Psoas muscle (tissue), 7 donors: ENCODE measurements at regions not wholly inside any gene's neighbourhood (a gene's known extent, or its start where the extent isn't known, plus 50 kb on each side); places are given as distances from the start of the nearest gene placed in this dataset.

Experiments
- ATAC-seq, 4 donors: fragments of 200-7000 bp; cut with Tn5 transposase; one replicate each; pipeline ENCODE4 v1.9.1; 2020; ENCODE audit warnings: moderate library complexity in 3 of 4, mild to moderate bottlenecking in 2 of 4
- DNase-seq, 2 donors: peaks; one replicate each; pipeline ENCODE4 v3.0.0-alpha.2; 2020
- H3K27ac ChIP-seq: fragments of 200-600 bp; one replicate; pipeline ENCODE4 v1.8.0; 2022
- H3K27me3 ChIP-seq, 3 donors: fragments of 200-600 bp in 1 of 3; one replicate each; pipeline versions ENCODE4 v1.6.1 to v1.8.0; 2013 to 2022; ENCODE audit warnings: low read length in 2 of 3, mild to moderate bottlenecking in 2 of 3, moderate library complexity in 1 of 3; ENCODE audit not compliant: insufficient read depth in 3 of 3
- H3K36me3 ChIP-seq, 2 donors: fragments of 200-600 bp in 1 of 2; one replicate each; pipeline versions ENCODE4 v1.6.1 to v1.8.0; 2013 to 2022; ENCODE audit warnings: low read depth in 1 of 2, mild to moderate bottlenecking in 1 of 2, moderate library complexity in 1 of 2; ENCODE audit not compliant: insufficient read depth in 1 of 2
- H3K4me1 ChIP-seq: fragments of 200-600 bp; one replicate; pipeline ENCODE4 v1.8.0; 2022
- H3K4me3 ChIP-seq: fragments of 200-600 bp; one replicate; pipeline ENCODE4 v1.8.0; 2022; ENCODE audit warnings: mild to moderate bottlenecking
- H3K9me3 ChIP-seq: fragments of 200-600 bp; one replicate; pipeline ENCODE4 v1.8.0; 2022
- WGBS, 3 donors: extraction: QIAGEN DNeasy Blood & Tissue Kit; methylation state at CpG; one replicate each; pipeline versions ENCODE4 v1.1.6 to v1.1.7; 2013; 5-methylcytosine and 5-hydroxymethylcytosine counted together
- intact Hi-C, 2 donors: fragments of 100-400 bp; cut with DNase I; formaldehyde crosslinking; loops; one replicate each; pipeline versions ENCODE4 v1.11.0 to v1.14.2; 2022
- TF ChIP-seq, protein P1 (sequence below): fragments of 200-600 bp; IDR thresholded peaks from one replicate; pipeline ENCODE4 v1.8.0; 2022; ENCODE audit warnings: antibody characterized with exemption
- donor health status: healthy with polysubstance abuse.
- donor health status: DM: no; HTN: no; CAD: no; lungs with moderate emphysema.
- donor health status: Bipolar disorder and iron deficiency.
- donor health status: healthy.
- donor health status: DM: yes; HTN: yes; CAD: no.
- donor health status: DM: no; HTN: no; CAD: no.
- donor health status: DM: yes; HTN: yes; CAD: no.

DNA sequence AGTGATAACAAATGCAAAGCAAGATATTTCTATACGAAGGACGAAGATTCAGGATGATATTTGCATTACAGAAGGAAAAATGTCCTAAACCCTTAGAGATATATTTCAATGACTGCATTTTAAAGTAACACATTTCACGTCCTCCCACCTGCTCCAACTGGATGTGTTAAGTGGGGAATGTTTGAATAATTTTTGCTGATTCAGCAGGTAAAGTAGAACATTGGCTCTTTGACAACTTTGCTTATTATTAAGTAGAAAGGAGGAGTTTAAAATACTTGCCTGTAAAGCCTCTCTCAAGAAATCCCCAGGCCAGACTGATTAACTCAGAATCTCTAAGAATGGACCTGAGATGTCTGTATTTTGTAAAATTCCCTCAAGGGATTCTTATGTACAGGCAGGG lies 1165.2 kb upstream of the PRKX start:
- intact Hi-C loops: no loop called here
- no peaks in the 10 kb centered on the region for H3K27me3 ChIP-seq
- no peak overlapping the region for H3K27ac ChIP-seq
- no peaks in the 10 kb centered on the region for H3K9me3 ChIP-seq
- DNase-seq (no peak), ATAC-seq (no peak)
- H3K4me1 ChIP-seq: no peaks in the 10 kb centered on the region
- H3K4me3 ChIP-seq: no peak overlapping the region
- no peaks in the 10 kb centered on the region for H3K36me3 ChIP-seq
- 68 to 76% (median 73%) methylated on average over 3 of the region's 3 CpGs for WGBS, 3 donors
- TF ChIP-seq, protein P1, sequence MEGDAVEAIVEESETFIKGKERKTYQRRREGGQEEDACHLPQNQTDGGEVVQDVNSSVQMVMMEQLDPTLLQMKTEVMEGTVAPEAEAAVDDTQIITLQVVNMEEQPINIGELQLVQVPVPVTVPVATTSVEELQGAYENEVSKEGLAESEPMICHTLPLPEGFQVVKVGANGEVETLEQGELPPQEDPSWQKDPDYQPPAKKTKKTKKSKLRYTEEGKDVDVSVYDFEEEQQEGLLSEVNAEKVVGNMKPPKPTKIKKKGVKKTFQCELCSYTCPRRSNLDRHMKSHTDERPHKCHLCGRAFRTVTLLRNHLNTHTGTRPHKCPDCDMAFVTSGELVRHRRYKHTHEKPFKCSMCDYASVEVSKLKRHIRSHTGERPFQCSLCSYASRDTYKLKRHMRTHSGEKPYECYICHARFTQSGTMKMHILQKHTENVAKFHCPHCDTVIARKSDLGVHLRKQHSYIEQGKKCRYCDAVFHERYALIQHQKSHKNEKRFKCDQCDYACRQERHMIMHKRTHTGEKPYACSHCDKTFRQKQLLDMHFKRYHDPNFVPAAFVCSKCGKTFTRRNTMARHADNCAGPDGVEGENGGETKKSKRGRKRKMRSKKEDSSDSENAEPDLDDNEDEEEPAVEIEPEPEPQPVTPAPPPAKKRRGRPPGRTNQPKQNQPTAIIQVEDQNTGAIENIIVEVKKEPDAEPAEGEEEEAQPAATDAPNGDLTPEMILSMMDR: no peak

DNA sequence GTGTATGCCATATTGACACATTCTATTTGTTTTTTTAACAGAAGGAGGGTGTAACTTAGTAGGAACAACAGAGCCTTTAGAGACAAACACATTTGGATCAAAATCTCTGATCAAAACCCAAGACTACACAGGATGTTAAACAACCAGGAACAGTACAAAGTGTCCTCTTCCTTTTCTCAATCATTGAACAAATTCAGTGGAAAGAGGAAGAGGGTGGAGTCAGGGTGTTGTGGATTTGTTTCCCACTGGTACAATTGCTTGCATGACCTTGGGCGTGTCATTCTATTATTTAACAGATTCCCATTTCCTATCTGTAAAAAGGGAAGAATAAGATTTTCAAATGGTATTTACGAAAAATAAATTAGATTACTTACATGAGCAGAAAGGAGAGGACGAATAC lies 1162.8 kb upstream of the PRKX start:
- intact Hi-C loops: no loop called here
- TF ChIP-seq, protein P1: no peak
- DNase-seq (no peak), ATAC-seq (no peak)
- H3K4me1 ChIP-seq: no peaks in the 10 kb centered on the region
- H3K27ac ChIP-seq: no peak overlapping the region
- WGBS, 3 donors: 61 to 67% (median 64%) methylated on average over 3 of the region's 3 CpGs
- no peaks in the 10 kb centered on the region for H3K27me3 ChIP-seq
- no peaks in the 10 kb centered on the region for H3K9me3 ChIP-seq
- H3K4me3 ChIP-seq: no peak overlapping the region
- H3K36me3 ChIP-seq: no peaks in the 10 kb centered on the region

DNA sequence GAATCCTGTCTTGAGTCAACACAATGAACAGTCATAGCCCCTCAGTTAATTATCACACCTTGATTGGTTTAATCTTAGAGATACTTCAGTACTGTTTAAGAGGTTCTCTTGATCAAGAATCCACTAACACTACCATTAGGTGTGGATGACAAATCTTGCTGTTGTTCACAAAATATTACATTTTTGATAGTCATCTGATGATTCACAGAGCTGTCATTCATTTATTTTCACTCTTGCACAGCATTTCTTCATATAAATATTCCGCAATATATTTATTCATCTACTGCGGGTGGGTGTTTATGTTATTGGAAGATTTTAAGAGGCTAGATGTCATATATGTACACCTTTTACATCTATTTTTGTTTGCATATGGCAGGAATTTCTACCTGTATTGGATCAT lies 1138.1 kb upstream of the PRKX start:
- TF ChIP-seq, protein P1: no peak
- WGBS, 3 donors: 93 to 100% (median 94%) methylated on average over 2 of the region's 2 CpGs
- DNase-seq (no peak), ATAC-seq (no peak)
- Histone ChIP-seq H3K36me3 (no peaks in the 10 kb centered on the region), H3K4me3 (no peak overlapping the region), H3K9me3 (no peaks in the 10 kb centered on the region), H3K27ac (no peak overlapping the region), H3K27me3 (no peaks in the 10 kb centered on the region), H3K4me1 (no peaks in the 10 kb centered on the region)
- intact Hi-C loops: no loop called here

DNA sequence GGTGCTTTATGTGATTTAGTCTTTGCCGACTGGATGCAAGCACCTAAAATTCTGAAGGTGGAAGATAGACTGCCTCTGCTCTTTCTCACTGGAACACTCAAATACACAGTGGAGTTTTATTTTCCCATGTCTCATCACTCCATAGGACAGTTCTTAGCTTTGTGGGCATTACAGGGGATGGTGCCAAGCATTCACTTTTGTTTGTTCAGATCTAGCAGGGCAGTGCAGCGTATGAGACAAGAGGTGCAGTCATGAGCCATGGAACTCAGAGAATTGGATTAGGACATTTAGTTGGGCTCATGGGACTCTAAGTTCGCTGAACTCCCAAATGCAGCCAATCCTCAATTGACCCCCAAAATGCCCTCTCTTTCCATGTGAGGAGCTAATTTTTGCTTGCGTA lies 1136.9 kb upstream of the PRKX start:
- Histone ChIP-seq H3K27ac (no peak overlapping the region), H3K27me3 (no peaks in the 10 kb centered on the region), H3K9me3 (no peaks in the 10 kb centered on the region), H3K4me3 (no peak overlapping the region), H3K4me1 (no peaks in the 10 kb centered on the region), H3K36me3 (no peaks in the 10 kb centered on the region)
- TF ChIP-seq, protein P1: no peak
- DNase-seq (no peak), ATAC-seq (no peak)
- WGBS, 3 donors: 71 to 79% (median 72%) methylated on average over 4 of the region's 4 CpGs
- intact Hi-C loops: no loop called here

DNA sequence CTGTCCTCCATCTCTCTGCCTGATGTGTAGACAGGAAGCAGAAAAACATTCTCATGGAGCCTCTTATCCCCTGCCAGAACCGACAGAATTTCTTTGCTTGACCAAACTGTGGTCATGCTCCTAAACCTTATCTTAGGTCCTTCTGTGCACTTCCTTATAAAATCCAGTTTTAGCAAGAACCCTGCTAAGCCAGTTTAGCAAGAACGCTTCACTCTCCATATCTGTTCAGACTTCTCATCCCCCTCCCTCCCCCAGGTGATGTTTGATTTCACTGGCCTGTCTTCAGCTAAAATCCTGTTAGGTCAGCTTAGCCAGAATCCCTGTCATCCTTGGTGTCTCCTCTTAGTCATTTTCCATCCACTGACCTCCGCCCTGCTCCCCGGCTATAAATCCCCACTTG lies 1130.9 kb upstream of the PRKX start:
- TF ChIP-seq, protein P1: no peak
- WGBS, 3 donors: 79 to 85% (median 84%) methylated on average over 4 of the region's 4 CpGs
- no peaks in the 10 kb centered on the region for H3K9me3 ChIP-seq

More for the DNA sequence above, 1130.9 kb upstream of the PRKX start:
- Histone ChIP-seq H3K27ac (no peak overlapping the region), H3K27me3 (no peaks in the 10 kb centered on the region), H3K4me3 (no peak overlapping the region), H3K4me1 (no peaks in the 10 kb centered on the region), H3K36me3 (no peaks in the 10 kb centered on the region)
- intact Hi-C loops: no loop called here
- ATAC-seq (no peak), DNase-seq (no peak)
